ENCODE measurements at regions not wholly inside any gene's neighbourhood (a gene's known extent, or its start where the extent isn't known, plus 50 kb on each side); places are given as distances from the start of the nearest gene placed in this dataset.
A peak's percentile ranks its signal among the peaks of the same experiment; 100 is the strongest.

DNA sequence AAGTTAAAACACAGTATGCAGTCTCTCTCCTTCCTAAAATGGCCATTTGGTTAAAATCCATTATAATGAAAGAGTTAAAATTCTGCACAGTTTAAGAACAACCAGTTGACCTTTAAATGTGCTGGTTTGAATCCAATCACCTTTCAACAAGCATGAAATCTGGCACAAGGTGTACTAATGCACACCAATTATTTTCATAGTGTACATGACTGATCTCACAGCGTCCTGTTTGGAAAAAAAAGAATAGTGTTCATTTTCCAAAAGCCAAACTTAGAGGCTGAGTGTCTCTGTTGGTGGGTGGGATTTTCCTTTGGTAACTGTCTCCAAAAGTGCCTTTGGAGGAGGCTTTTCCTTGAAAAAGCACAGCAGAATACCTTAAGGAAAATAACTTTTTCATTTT lies 180.6 kb downstream of the DEPDC1B start:
- TF ChIP-seq POLR2AphosphoS5 (IDR thresholded peaks at IDR 0.05; ENCODE audit: low read depth, low read length): no peak
- no peak for TF ChIP-seq POLR2A (IDR thresholded peaks at IDR 0.05; ENCODE audit: low read depth, low read length)
- TF ChIP-seq SPI1 (IDR thresholded peaks at IDR 0.05; ENCODE audit: low read depth, low read length): no peak
- no peak for TF ChIP-seq TAF1 (IDR thresholded peaks at IDR 0.05; ENCODE audit: low read depth, low read length)
- TF ChIP-seq PAX5 (IDR thresholded peaks at IDR 0.05; ENCODE audit: insufficient read depth, low read length, severe bottlenecking): no peak
- TF ChIP-seq POU2F2 (IDR thresholded peaks at IDR 0.05; ENCODE audit: low read depth, low read length): no peak
- DNase-seq (ENCODE audit: insufficient read length, low spot score): no peak
- peak; percentile 77 for FAIRE-seq

DNA sequence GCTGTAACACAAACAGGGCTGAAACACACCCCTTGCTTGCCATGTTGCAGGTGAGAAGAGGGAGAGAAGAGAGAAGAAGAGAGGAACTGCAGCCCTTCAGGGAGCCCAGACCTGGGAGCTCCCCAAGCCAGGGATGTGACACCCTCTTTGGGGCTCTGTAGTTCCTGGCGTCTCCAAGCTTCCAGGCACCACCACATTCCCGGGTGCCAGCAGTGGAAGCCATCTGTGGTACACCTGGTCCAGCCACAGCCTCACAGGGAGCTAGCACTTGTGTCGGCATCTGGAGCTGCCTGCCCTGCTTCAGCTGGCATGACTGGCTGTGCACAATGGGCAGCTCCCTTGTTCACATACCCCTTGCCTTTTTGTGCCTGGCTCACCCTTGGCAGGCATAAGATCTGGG lies 182.1 kb downstream of the DEPDC1B start:
- DNase-seq (ENCODE audit: insufficient read length, low spot score) (no peak), FAIRE-seq (no peak)
- TF ChIP-seq POU2F2 (IDR thresholded peaks at IDR 0.05; ENCODE audit: low read depth, low read length) (no peak), POLR2AphosphoS5 (IDR thresholded peaks at IDR 0.05; ENCODE audit: low read depth, low read length) (no peak), SPI1 (IDR thresholded peaks at IDR 0.05; ENCODE audit: low read depth, low read length) (no peak), PAX5 (IDR thresholded peaks at IDR 0.05; ENCODE audit: insufficient read depth, low read length, severe bottlenecking) (no peak), TAF1 (IDR thresholded peaks at IDR 0.05; ENCODE audit: low read depth, low read length) (no peak), POLR2A (IDR thresholded peaks at IDR 0.05; ENCODE audit: low read depth, low read length) (no peak)

DNA sequence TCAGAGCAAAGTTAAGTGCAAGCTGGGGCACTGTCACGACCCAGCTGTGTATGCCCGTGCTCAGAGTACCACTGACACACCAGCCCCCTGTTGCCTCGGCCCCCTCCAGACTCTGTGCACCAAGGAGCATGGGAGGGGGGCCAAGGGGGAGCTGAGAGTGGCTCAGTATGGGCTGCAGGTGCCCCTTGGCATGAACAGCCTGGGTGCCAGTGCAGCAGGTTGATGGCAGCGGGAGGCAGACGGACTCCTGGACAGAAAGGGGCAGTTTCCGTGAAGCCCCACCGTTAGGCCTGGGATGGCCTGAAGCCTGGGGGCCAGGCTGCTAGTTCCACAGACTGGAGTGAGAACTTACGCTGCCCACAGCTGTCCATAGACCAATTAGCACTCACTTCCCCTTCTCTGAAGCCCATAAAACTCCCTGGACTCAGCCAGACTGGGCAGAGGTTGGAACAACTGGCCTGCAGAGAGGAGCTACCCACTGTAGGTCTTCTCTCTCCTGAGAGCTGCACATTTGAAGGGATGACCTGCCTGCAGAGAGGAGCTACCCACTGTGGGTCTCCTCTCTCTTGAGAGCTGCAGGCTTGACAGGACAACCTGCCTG lies 182.8 kb downstream of the DEPDC1B start:
- peak; percentile 68 for TF ChIP-seq SPI1 (IDR thresholded peaks at IDR 0.05; ENCODE audit: low read depth, low read length)
- no peak for TF ChIP-seq POU2F2 (IDR thresholded peaks at IDR 0.05; ENCODE audit: low read depth, low read length)
- DNase-seq (ENCODE audit: insufficient read length, low spot score) (no peak), FAIRE-seq (no peak)

DNA sequence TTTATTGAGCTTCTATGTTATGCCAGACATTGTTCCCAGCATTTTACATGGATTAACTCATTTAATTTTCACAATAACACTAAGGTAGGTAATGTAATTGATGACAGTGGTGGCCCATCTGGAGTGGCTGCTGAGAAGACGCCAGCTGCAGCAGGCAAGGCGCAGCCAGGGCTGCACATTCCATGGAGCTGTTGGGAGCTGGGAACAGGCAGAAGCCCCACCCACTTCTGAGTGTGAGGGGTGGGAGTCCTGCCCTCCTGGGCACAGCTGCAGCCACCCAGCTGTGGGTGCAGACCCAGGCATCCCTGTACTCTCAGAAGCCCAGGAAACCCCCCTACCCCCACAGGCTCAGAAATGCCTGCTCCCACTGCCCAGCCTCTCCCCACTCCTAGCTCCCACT lies 183.3 kb downstream of the DEPDC1B start:
- TF ChIP-seq TAF1 (IDR thresholded peaks at IDR 0.05; ENCODE audit: low read depth, low read length): no peak
- TF ChIP-seq POLR2AphosphoS5 (IDR thresholded peaks at IDR 0.05; ENCODE audit: low read depth, low read length): no peak
- no peak for TF ChIP-seq POU2F2 (IDR thresholded peaks at IDR 0.05; ENCODE audit: low read depth, low read length)
- no peak for TF ChIP-seq PAX5 (IDR thresholded peaks at IDR 0.05; ENCODE audit: insufficient read depth, low read length, severe bottlenecking)
- TF ChIP-seq SPI1 (IDR thresholded peaks at IDR 0.05; ENCODE audit: low read depth, low read length): no peak
- TF ChIP-seq POLR2A (IDR thresholded peaks at IDR 0.05; ENCODE audit: low read depth, low read length): no peak
- no peak for FAIRE-seq
- DNase-seq (ENCODE audit: insufficient read length, low spot score): no peak

DNA sequence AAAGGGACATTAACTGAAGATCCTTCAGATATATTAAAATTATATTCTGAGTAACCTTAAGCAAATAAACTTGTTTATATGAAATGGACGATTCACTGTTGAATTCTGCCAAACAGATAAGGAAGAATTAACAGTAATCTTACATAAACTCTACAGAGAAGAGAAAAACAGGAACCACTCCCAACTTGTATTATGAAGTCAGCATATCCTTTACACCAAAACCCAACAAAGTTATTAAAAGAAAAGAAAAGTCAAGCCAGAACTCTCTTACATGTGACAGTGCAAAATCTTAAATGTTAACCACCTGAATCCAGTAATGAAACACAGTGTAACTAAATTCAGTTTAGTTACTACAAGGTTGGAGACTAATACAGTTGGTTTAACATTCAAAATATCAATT lies 185.8 kb downstream of the DEPDC1B start:
- FAIRE-seq: no peak
- peak; percentile 15; the same call in 1 of the 2 replicates for TF ChIP-seq SPI1 (IDR thresholded peaks at IDR 0.05; ENCODE audit: low read depth, low read length)
- no peak for TF ChIP-seq TAF1 (IDR thresholded peaks at IDR 0.05; ENCODE audit: low read depth, low read length)

DNA sequence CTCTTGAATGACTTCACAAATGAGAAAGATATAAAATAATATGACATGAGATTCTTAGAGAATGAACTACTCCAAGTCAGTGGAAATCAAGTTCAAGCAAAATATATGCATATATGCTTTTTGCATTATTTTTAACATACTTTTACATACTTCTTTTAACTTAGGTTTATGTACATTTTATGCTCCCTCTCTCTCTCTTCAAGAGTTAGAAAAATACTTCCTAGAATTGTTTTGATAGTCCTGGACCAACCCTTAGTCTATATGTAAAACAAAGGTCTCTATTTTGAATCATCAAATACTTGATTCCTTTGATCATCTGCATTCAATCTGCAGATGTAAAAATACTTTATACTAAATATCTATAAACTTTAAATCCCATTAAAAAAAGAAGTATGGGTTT lies 187.8 kb downstream of the DEPDC1B start:
- TF ChIP-seq SPI1 (IDR thresholded peaks at IDR 0.05; ENCODE audit: low read depth, low read length) (no peak), POU2F2 (IDR thresholded peaks at IDR 0.05; ENCODE audit: low read depth, low read length) (no peak), POLR2A (IDR thresholded peaks at IDR 0.05; ENCODE audit: low read depth, low read length) (no peak), POLR2AphosphoS5 (IDR thresholded peaks at IDR 0.05; ENCODE audit: low read depth, low read length) (no peak), TAF1 (IDR thresholded peaks at IDR 0.05; ENCODE audit: low read depth, low read length) (no peak), PAX5 (IDR thresholded peaks at IDR 0.05; ENCODE audit: insufficient read depth, low read length, severe bottlenecking) (no peak)
- DNase-seq (ENCODE audit: insufficient read length, low spot score) (no peak), FAIRE-seq (no peak)

More for the DNA sequence above, 185.8 kb downstream of the DEPDC1B start:
- no peak for DNase-seq (ENCODE audit: insufficient read length, low spot score)

DNA sequence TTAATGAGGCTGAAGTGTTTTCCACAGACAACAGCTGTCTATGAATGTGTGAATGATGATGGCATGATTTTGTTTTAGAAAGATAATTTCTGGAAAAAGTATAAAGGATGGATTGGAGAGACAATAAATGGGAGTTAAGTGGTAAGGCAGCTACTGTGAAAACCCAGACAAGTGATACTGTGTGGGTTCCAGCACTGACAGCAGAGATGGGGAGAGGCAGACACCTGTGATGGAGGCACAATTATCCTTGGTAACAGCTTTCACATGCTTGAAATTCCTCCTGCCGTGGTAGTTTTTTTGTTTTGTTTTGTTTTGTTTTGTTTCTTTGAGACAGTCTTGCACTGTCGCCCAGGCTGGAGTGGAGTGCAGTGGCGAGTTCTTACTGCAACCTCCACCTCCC lies 189.3 kb downstream of the DEPDC1B start:
- no peak for TF ChIP-seq SPI1 (IDR thresholded peaks at IDR 0.05; ENCODE audit: low read depth, low read length)
- TF ChIP-seq POLR2A (IDR thresholded peaks at IDR 0.05; ENCODE audit: low read depth, low read length): no peak
- peak; percentile 84 for FAIRE-seq
- no peak for DNase-seq (ENCODE audit: insufficient read length, low spot score)

DNA sequence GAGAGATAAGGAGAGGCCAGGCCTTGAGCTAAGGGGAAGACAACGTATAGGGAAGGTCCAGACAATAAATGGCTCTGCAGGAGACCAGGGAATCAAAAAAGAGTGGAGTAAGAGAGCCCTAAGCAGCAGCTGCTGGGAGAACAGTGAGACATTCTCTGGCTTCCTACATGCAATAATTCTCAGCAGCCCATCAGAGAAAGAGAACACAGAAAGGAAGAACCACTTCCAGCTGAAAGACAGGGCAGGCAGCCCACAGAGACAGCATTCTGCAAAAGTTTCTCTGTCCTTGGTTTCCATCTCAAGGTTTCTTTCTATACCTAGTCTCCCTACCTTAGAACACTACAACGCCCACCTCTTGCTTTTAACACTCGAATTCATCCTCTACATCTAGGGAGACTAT lies 189.9 kb downstream of the DEPDC1B start:
- TF ChIP-seq PAX5 (IDR thresholded peaks at IDR 0.05; ENCODE audit: insufficient read depth, low read length, severe bottlenecking) (no peak), POLR2AphosphoS5 (IDR thresholded peaks at IDR 0.05; ENCODE audit: low read depth, low read length) (no peak), TAF1 (IDR thresholded peaks at IDR 0.05; ENCODE audit: low read depth, low read length) (no peak), POU2F2 (IDR thresholded peaks at IDR 0.05; ENCODE audit: low read depth, low read length) (no peak), POLR2A (IDR thresholded peaks at IDR 0.05; ENCODE audit: low read depth, low read length) (no peak), SPI1 (IDR thresholded peaks at IDR 0.05; ENCODE audit: low read depth, low read length) (no peak)
- DNase-seq (ENCODE audit: insufficient read length, low spot score) (no peak), FAIRE-seq (peak; percentile 59)

DNA sequence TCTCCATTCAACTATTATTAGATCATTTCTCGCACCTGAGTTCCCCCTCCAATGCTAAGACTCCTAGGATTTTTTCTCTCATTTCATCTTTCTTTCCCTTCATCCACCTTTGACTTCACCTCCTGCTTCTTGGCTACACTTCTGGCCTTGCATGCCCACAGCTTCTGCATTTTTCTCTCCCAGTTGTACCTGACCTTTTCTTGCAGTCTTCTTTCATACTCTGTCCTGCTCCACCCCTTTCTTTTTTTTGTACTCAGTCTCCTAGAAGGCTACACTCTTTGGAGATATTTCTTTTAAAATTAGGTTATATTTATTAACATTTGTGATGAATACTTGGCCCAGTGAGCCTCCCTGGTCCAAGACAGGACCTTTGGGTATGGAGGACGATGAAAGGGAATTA lies 190.4 kb downstream of the DEPDC1B start:
- FAIRE-seq (no peak), DNase-seq (ENCODE audit: insufficient read length, low spot score) (no peak)
- TF ChIP-seq TAF1 (IDR thresholded peaks at IDR 0.05; ENCODE audit: low read depth, low read length): no peak
- no peak for TF ChIP-seq POLR2AphosphoS5 (IDR thresholded peaks at IDR 0.05; ENCODE audit: low read depth, low read length)
- TF ChIP-seq POU2F2 (IDR thresholded peaks at IDR 0.05; ENCODE audit: low read depth, low read length): no peak
- no peak for TF ChIP-seq SPI1 (IDR thresholded peaks at IDR 0.05; ENCODE audit: low read depth, low read length)
- TF ChIP-seq POLR2A (IDR thresholded peaks at IDR 0.05; ENCODE audit: low read depth, low read length): no peak
- TF ChIP-seq PAX5 (IDR thresholded peaks at IDR 0.05; ENCODE audit: insufficient read depth, low read length, severe bottlenecking): no peak

DNA sequence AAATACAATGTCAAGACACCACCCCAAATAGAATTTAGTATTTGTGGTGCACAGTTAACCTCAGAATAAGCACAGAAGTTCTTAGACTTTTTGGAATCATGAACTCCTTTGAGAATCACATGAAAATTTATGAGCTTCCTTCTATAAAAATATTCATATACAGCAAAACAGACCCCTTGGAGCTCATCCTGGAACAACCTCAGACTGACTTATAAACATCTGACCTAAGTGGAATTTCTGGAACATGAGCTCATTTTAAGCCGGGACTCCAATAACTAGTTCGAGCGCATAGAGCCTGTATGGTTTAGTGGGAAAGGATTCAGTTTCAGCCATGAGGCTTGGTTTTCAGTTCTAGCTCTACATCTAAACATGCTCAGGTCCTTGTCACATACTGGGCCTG lies 192.3 kb downstream of the DEPDC1B start:
- no peak for TF ChIP-seq POLR2A (IDR thresholded peaks at IDR 0.05; ENCODE audit: low read depth, low read length)
- FAIRE-seq: no peak
- no peak for DNase-seq (ENCODE audit: insufficient read length, low spot score)

All from GM12891 (cell line).